H1 (cell line): ENCODE measurements at regions not wholly inside any gene's neighbourhood (a gene's known extent, or its start where the extent isn't known, plus 50 kb on each side); places are given as distances from the start of the nearest gene placed in this dataset.

ENCODE experiments used
- CBX5 ChIP-seq: fragments of 300-800, 300-1000 bp; sonication (generic); IDR thresholded peaks from 2 replicates; pipeline ENCODE4 v1.7.1; 2016; ENCODE audit warnings: antibody characterized with exemption, low read length, low read depth
- CHD2 ChIP-seq: IDR thresholded peaks from 2 replicates; pipeline ENCODE4 v1.6.1; 2012; ENCODE audit warnings: low read length, improper control_type of control experiment
- HDAC6 ChIP-seq: IDR thresholded peaks from one replicate; pipeline ENCODE4 v1.7.1; 2012; ENCODE audit warnings: low read depth, mild to moderate bottlenecking, inconsistent platforms, low read length, moderate library complexity
- NANOG ChIP-seq: IDR thresholded peaks from 2 replicates; pipeline ENCODE4 v1.6.1; 2011; ENCODE audit warnings: low read length, low read depth, mild to moderate bottlenecking, inconsistent platforms; ENCODE audit not compliant: insufficient read depth, poor library complexity, severe bottlenecking
- NRF1 ChIP-seq: IDR thresholded peaks from 2 replicates; pipeline ENCODE4 v1.6.1; 2011; ENCODE audit warnings: mild to moderate bottlenecking, low read depth, low read length, improper control_type of control experiment
- SAP30 ChIP-seq: fragments of 300-600 bp; sonication (generic); IDR thresholded peaks from 2 replicates; pipeline ENCODE4 v1.7.1; 2012; ENCODE audit warnings: low read length, moderate library complexity, mild to moderate bottlenecking, inconsistent platforms; ENCODE audit not compliant: insufficient read depth, insufficient replicate concordance
- TF ChIP-seq, protein P1 (sequence below): fragments of 300-600 bp; sonication (generic); IDR thresholded peaks from 2 replicates; pipeline ENCODE4 v1.7.1; 2012; ENCODE audit warnings: low read length, moderate library complexity, mild to moderate bottlenecking, inconsistent platforms; ENCODE audit not compliant: insufficient replicate concordance

GRCh38 chr4:161206528-161207080 is 957.2 kb downstream of the FSTL5 start (continued):
- TF ChIP-seq, protein P1, sequence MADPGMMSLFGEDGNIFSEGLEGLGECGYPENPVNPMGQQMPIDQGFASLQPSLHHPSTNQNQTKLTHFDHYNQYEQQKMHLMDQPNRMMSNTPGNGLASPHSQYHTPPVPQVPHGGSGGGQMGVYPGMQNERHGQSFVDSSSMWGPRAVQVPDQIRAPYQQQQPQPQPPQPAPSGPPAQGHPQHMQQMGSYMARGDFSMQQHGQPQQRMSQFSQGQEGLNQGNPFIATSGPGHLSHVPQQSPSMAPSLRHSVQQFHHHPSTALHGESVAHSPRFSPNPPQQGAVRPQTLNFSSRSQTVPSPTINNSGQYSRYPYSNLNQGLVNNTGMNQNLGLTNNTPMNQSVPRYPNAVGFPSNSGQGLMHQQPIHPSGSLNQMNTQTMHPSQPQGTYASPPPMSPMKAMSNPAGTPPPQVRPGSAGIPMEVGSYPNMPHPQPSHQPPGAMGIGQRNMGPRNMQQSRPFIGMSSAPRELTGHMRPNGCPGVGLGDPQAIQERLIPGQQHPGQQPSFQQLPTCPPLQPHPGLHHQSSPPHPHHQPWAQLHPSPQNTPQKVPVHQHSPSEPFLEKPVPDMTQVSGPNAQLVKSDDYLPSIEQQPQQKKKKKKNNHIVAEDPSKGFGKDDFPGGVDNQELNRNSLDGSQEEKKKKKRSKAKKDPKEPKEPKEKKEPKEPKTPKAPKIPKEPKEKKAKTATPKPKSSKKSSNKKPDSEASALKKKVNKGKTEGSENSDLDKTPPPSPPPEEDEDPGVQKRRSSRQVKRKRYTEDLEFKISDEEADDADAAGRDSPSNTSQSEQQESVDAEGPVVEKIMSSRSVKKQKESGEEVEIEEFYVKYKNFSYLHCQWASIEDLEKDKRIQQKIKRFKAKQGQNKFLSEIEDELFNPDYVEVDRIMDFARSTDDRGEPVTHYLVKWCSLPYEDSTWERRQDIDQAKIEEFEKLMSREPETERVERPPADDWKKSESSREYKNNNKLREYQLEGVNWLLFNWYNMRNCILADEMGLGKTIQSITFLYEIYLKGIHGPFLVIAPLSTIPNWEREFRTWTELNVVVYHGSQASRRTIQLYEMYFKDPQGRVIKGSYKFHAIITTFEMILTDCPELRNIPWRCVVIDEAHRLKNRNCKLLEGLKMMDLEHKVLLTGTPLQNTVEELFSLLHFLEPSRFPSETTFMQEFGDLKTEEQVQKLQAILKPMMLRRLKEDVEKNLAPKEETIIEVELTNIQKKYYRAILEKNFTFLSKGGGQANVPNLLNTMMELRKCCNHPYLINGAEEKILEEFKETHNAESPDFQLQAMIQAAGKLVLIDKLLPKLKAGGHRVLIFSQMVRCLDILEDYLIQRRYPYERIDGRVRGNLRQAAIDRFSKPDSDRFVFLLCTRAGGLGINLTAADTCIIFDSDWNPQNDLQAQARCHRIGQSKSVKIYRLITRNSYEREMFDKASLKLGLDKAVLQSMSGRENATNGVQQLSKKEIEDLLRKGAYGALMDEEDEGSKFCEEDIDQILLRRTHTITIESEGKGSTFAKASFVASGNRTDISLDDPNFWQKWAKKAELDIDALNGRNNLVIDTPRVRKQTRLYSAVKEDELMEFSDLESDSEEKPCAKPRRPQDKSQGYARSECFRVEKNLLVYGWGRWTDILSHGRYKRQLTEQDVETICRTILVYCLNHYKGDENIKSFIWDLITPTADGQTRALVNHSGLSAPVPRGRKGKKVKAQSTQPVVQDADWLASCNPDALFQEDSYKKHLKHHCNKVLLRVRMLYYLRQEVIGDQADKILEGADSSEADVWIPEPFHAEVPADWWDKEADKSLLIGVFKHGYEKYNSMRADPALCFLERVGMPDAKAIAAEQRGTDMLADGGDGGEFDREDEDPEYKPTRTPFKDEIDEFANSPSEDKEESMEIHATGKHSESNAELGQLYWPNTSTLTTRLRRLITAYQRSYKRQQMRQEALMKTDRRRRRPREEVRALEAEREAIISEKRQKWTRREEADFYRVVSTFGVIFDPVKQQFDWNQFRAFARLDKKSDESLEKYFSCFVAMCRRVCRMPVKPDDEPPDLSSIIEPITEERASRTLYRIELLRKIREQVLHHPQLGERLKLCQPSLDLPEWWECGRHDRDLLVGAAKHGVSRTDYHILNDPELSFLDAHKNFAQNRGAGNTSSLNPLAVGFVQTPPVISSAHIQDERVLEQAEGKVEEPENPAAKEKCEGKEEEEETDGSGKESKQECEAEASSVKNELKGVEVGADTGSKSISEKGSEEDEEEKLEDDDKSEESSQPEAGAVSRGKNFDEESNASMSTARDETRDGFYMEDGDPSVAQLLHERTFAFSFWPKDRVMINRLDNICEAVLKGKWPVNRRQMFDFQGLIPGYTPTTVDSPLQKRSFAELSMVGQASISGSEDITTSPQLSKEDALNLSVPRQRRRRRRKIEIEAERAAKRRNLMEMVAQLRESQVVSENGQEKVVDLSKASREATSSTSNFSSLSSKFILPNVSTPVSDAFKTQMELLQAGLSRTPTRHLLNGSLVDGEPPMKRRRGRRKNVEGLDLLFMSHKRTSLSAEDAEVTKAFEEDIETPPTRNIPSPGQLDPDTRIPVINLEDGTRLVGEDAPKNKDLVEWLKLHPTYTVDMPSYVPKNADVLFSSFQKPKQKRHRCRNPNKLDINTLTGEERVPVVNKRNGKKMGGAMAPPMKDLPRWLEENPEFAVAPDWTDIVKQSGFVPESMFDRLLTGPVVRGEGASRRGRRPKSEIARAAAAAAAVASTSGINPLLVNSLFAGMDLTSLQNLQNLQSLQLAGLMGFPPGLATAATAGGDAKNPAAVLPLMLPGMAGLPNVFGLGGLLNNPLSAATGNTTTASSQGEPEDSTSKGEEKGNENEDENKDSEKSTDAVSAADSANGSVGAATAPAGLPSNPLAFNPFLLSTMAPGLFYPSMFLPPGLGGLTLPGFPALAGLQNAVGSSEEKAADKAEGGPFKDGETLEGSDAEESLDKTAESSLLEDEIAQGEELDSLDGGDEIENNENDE = no peak
- TF ChIP-seq CBX5 (no peak), SAP30 (no peak), HDAC6 (no peak), NANOG (no peak), NRF1 (no peak), CHD2 (no peak)
